Tibial nerve (tissue), 4 donors: ENCODE measurements at regions not wholly inside any gene's neighbourhood (a gene's known extent, or its start where the extent isn't known, plus 50 kb on each side); places are given as distances from the start of the nearest gene placed in this dataset.

Source experiments
- DNase-seq, 2 donors: peaks; one replicate each; pipeline ENCODE4 v3.0.0-alpha.2; 2019; ENCODE audit warnings: low spot score in 2 of 2
- H3K27ac ChIP-seq, 4 donors: fragments of 200-600 bp; sonication (generic) in 3 of 4; one replicate each; pipeline ENCODE4 v1.5.1; 2017 to 2019; ENCODE audit warnings: mild to moderate bottlenecking in 1 of 4
- H3K27me3 ChIP-seq, 2 donors: fragments of 200-600 bp; sonication (generic) in 1 of 2; one replicate each; pipeline versions ENCODE4 v1.5.1 to v1.6.0; 2017 to 2019
- H3K36me3 ChIP-seq, 3 donors: fragments of 200-600 bp; sonication (generic); one replicate each; pipeline ENCODE4 v1.5.1; 2018 to 2019
- H3K4me1 ChIP-seq, 4 donors: fragments of 200-600 bp; sonication (generic) in 3 of 4; one replicate each; pipeline ENCODE4 v1.5.1; 2017 to 2019
- H3K4me3 ChIP-seq, 4 donors: fragments of 200-600 bp; sonication (generic) in 3 of 4; one replicate each; pipeline ENCODE4 v1.5.1; 2017 to 2019; ENCODE audit warnings: mild to moderate bottlenecking in 1 of 4, moderate library complexity in 1 of 4
- H3K9me3 ChIP-seq, 4 donors: fragments of 200-600 bp; sonication (generic) in 3 of 4; one replicate each; pipeline ENCODE4 v1.5.1; 2017 to 2019
- EP300 ChIP-seq, 2 donors: sonication (generic); formaldehyde crosslinking; IDR thresholded peaks; one replicate each; pipeline ENCODE4 v1.6.1; 2017; ENCODE audit warnings: antibody characterized with exemption in 2 of 2, mild to moderate bottlenecking in 1 of 2
- POLR2A ChIP-seq, 2 donors: fragments of 450-650 bp; IDR thresholded peaks; one replicate each; pipeline ENCODE4 v1.6.1; 2017; ENCODE audit warnings: antibody characterized with exemption in 2 of 2, mild to moderate bottlenecking in 2 of 2, moderate library complexity in 2 of 2
- WGBS, 2 donors: methylation state at CpG; one replicate each; pipeline ENCODE4 v1.1.5; 2018; 5-methylcytosine and 5-hydroxymethylcytosine counted together
- TF ChIP-seq, protein P1 (sequence below), 5 experiments: fragments of 200-600 bp in 3 of 5; fragments of 450-650 bp in 2 of 5; sonication (generic) in 3 of 5; IDR thresholded peaks; one replicate each; pipeline ENCODE4 v1.5.1; 2016 to 2019; ENCODE audit warnings: antibody characterized with exemption in 5 of 5, mild to moderate bottlenecking in 3 of 5, moderate library complexity in 2 of 5

DNA sequence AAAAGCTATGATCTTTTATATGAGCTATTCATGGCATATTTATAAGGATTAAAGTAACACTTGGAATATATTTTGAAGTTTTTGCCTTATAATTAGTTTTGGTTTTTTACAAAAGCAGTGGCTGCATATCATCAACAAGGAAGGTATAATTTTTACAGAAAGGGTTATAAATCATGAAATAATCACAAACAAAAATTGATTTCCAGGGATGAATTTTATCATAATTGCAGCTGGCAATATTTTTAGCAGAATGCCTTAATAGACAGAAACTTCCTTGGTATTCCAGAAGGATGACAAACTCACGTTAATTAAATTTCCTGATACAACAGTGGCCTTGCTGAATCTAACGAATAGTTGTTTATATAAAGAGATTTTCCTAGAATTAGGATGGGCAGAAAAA lies 260.5 kb upstream of the SLC39A10 start:
- Histone ChIP-seq H3K4me3 (no peak overlapping the region), H3K27me3 (no peaks in the 10 kb centered on the region), H3K36me3 (no peaks in the 10 kb centered on the region), H3K4me1 (no peaks in the 10 kb centered on the region), H3K27ac (no peak overlapping the region), H3K9me3 (no peaks in the 10 kb centered on the region)
- DNase-seq = no peak
- TF ChIP-seq POLR2A (IDR thresholded peaks at IDR 0.05) (no peak), EP300 (IDR thresholded peaks at IDR 0.05) (no peak)
- TF ChIP-seq, protein P1, sequence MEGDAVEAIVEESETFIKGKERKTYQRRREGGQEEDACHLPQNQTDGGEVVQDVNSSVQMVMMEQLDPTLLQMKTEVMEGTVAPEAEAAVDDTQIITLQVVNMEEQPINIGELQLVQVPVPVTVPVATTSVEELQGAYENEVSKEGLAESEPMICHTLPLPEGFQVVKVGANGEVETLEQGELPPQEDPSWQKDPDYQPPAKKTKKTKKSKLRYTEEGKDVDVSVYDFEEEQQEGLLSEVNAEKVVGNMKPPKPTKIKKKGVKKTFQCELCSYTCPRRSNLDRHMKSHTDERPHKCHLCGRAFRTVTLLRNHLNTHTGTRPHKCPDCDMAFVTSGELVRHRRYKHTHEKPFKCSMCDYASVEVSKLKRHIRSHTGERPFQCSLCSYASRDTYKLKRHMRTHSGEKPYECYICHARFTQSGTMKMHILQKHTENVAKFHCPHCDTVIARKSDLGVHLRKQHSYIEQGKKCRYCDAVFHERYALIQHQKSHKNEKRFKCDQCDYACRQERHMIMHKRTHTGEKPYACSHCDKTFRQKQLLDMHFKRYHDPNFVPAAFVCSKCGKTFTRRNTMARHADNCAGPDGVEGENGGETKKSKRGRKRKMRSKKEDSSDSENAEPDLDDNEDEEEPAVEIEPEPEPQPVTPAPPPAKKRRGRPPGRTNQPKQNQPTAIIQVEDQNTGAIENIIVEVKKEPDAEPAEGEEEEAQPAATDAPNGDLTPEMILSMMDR (IDR thresholded peaks at IDR 0.05) = no peak
- WGBS, 2 donors = 84 to 85% methylated on average over 2 of the region's 2 CpGs

DNA sequence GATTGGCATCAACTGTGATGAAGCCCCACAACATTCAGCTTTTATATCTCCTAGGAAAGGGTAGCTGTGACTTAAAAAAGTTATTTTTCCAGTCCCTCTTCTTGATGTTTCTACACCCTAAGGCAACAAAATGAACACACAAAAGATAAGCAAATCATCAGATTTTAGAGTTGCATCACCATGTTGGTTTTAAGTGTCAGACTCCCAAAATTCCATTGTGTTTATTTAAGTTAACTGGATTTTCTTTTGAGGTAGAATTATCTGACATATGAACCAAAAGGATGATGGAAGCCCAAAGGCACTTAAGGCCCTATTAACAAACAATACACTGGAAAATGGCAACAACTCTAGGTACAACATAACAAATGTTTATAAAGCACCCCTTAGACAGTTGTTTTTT lies 261.7 kb upstream of the SLC39A10 start:
- H3K27me3 ChIP-seq = no peaks in the 10 kb centered on the region
- no peaks in the 10 kb centered on the region for H3K36me3 ChIP-seq
- no peak for DNase-seq
- TF ChIP-seq POLR2A (IDR thresholded peaks at IDR 0.05) (no peak), EP300 (IDR thresholded peaks at IDR 0.05) (no peak)
- TF ChIP-seq, protein P1 (IDR thresholded peaks at IDR 0.05) = no peak
- no peaks in the 10 kb centered on the region for H3K4me1 ChIP-seq
- no peaks in the 10 kb centered on the region for H3K9me3 ChIP-seq
- no peak overlapping the region for H3K27ac ChIP-seq
- no peak overlapping the region for H3K4me3 ChIP-seq

DNA sequence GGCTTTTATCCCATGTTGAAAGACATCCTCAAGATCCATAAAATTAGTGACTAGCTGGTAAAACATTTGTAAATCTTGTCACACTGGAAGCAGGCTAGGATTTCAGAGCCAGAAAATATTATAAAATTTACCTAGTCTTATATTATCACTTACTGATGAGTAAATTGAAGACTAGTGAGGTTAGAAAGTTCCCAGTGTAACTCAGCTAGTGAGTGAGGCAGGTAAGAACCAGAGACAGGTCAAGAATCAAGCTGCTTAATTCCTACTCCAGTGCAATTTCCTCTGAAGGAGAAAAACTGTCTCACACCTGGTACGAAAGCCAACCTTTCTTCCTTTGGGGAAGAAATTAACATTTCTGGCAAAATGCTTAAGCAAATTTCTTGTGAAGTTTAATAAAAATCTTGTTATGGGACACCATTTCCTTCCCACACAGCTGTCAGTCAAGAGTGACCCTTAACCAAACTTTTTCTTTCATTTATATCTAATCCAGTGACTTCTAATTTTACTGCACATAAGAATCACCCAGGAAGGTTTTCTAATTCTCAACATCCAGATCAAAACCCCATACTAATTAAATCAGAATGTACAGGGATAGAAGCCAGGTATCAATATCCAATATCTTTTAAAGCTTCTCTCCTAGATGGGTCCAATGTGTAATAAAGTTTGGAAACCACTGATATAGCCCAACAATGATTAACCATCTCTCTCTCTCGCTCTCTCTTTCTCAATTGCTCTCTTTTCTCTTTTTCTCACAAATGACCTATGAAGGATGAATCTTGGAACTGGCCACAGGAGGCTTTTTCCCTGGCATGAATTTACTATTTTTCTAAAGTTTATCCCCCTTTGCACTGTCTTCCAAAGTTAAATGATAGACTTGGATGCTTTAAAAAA lies 264.3 kb upstream of the SLC39A10 start:
- Histone ChIP-seq H3K36me3 (no peaks in the 10 kb centered on the region), H3K27ac (no peak overlapping the region), H3K27me3 (no peaks in the 10 kb centered on the region), H3K4me3 (no peak overlapping the region), H3K9me3 (no peaks in the 10 kb centered on the region), H3K4me1 (no peaks in the 10 kb centered on the region)
- WGBS, 2 donors = 86 to 91% methylated on average over 2 of the region's 2 CpGs
- TF ChIP-seq POLR2A (IDR thresholded peaks at IDR 0.05) (no peak), EP300 (IDR thresholded peaks at IDR 0.05) (no peak)
- TF ChIP-seq, protein P1 (IDR thresholded peaks at IDR 0.05) = no peak
- DNase-seq = no peak

DNA sequence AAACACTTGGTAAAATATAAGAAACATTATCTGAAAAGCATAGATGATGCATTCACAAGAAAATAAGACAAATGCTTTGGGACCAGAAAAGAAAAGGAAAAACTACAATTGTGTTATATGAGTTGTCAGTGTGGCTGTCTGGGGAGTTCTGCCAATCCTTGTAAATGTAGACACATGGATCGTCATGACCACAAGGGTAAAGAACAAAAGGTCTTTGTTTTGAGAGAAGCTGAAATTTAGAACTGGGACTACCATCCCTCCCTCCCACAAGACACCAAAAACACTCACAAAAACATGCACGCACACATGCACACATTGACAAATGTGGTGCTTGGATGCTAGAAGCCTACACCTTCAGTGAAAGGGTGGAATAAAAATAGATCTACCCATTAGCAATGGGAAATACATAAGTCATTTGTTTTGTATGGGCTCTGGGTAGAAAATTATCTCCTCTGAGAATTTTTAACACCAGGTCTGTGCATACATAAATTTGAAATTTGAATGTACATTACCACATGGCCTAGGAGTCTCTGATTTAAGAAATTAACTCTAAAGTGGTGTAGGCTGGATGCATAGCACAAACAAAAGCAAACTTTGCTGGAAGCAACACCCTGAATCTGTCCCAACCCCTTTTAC lies 266.2 kb upstream of the SLC39A10 start:
- TF ChIP-seq, protein P1 (IDR thresholded peaks at IDR 0.05) = no peak
- TF ChIP-seq POLR2A (IDR thresholded peaks at IDR 0.05) = no peak
- TF ChIP-seq EP300 (IDR thresholded peaks at IDR 0.05) = no peak
- Histone ChIP-seq H3K36me3 (no peaks in the 10 kb centered on the region), H3K27ac (no peak overlapping the region), H3K4me3 (no peak overlapping the region), H3K27me3 (no peaks in the 10 kb centered on the region), H3K4me1 (no peaks in the 10 kb centered on the region), H3K9me3 (no peaks in the 10 kb centered on the region)
- WGBS, 2 donors = 37 to 48% methylated on average over 2 of the region's 2 CpGs
- no peak for DNase-seq

DNA sequence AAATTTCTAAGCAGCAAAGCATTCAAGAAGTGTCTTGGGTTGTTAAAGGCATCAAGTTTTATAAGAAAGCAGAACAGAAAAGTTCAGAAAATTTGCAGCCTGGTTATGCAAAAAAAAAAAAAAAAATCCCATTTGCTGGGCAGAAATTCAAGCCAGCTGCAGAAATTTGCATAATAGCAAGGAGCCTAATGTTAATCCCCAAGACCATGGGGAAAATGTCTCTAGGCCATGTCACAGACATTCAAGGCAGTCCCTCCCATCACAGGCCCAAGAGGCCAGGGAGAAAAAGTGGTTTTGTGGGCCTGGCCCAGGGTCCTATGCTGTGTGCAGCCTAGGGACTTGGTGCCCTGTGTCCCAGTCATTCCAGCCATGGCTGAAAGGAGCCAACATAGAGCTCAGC lies 269.0 kb upstream of the SLC39A10 start:
- Histone ChIP-seq H3K4me3 (no peak overlapping the region), H3K4me1 (no peaks in the 10 kb centered on the region), H3K9me3 (no peaks in the 10 kb centered on the region), H3K27ac (no peak overlapping the region), H3K36me3 (no peaks in the 10 kb centered on the region), H3K27me3 (no peaks in the 10 kb centered on the region)
- no peak for DNase-seq
- TF ChIP-seq POLR2A (IDR thresholded peaks at IDR 0.05) (no peak), EP300 (IDR thresholded peaks at IDR 0.05) (no peak)
- TF ChIP-seq, protein P1 (IDR thresholded peaks at IDR 0.05) = no peak
